ENCODE measurements at regions not wholly inside any gene's neighbourhood (a gene's known extent, or its start where the extent isn't known, plus 50 kb on each side); places are given as distances from the start of the nearest gene placed in this dataset.

DNA sequence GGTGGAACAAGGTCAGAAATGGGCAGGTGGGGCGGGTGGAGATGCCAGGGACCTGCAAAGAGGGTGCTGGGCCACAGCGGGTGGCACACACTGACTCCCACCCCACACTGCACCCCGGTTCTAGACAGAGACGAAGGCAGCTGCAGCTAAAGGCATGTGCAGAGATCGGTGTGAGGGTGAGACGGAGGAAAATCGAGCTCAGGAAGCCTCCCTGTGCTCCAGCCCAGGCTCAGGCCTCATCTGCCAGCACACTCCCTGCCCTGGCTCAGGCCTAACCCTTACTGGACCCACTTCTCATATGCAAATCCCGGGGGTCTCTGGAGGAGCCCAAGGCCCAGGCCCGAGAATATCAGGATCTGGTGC lies 130.8 kb upstream of the PPP1R26 start:
- H3K27me3 Mint-ChIP-seq: peaks cover 8% of the 10 kb centered on the region
- H3K36me3 ChIP-seq (replicated peaks in 1 of 2; ENCODE audit: control extremely low read depth in 1 of 2, control insufficient read depth in 1 of 2, extremely low read depth in 1 of 2, insufficient read depth in 2 of 2, low read length in 1 of 2): no peaks in the 10 kb centered on the region
- ChIA-PET CTCF (no interaction called here), POLR2A (no interaction called here)
- H3K4me1 ChIP-seq (ENCODE audit: control insufficient read depth in 2 of 2, insufficient read depth in 2 of 2, low read length in 2 of 2): no peaks in the 10 kb centered on the region
- no peak overlapping the region for H3K4me3 ChIP-seq (ENCODE audit: control extremely low read depth in 1 of 5, extremely low read depth in 1 of 5, insufficient read depth in 1 of 5, low read depth in 2 of 5, low read length in 4 of 5)
- ATAC-seq (ENCODE audit: low read depth) (no peak), DNase-seq (no peak)
- no peak overlapping the region for H3K9ac ChIP-seq (ENCODE audit: low read length)
- 85% methylated on average over 5 of the region's 9 CpGs for WGBS (ENCODE audit: insufficient coverage)
- H3K9me3 Mint-ChIP-seq (ENCODE audit: insufficient read depth): no peaks in the 10 kb centered on the region
- H3K27ac Mint-ChIP-seq: no peak overlapping the region
- H3K4me3 Mint-ChIP-seq: no peak overlapping the region
- H3K27me3 ChIP-seq (replicated peaks in 1 of 4; ENCODE audit: control extremely low read depth in 1 of 4, control insufficient read depth in 3 of 4, insufficient read depth in 4 of 4, low read length in 3 of 4): peaks cover 0 to 6% (median 0%) of the 10 kb centered on the region in 4 experiments
- intact Hi-C loops (cut with micrococcal nuclease): no loop called here
- TF ChIP-seq, protein P1, sequence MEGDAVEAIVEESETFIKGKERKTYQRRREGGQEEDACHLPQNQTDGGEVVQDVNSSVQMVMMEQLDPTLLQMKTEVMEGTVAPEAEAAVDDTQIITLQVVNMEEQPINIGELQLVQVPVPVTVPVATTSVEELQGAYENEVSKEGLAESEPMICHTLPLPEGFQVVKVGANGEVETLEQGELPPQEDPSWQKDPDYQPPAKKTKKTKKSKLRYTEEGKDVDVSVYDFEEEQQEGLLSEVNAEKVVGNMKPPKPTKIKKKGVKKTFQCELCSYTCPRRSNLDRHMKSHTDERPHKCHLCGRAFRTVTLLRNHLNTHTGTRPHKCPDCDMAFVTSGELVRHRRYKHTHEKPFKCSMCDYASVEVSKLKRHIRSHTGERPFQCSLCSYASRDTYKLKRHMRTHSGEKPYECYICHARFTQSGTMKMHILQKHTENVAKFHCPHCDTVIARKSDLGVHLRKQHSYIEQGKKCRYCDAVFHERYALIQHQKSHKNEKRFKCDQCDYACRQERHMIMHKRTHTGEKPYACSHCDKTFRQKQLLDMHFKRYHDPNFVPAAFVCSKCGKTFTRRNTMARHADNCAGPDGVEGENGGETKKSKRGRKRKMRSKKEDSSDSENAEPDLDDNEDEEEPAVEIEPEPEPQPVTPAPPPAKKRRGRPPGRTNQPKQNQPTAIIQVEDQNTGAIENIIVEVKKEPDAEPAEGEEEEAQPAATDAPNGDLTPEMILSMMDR (IDR thresholded peaks at IDR 0.05): no peak
- TF ChIP-seq EZH2 (IDR thresholded peaks at IDR 0.05; ENCODE audit: borderline replicate concordance, insufficient read depth, low read depth, low read length, poor library complexity, severe bottlenecking): no peak
- no peaks in the 10 kb centered on the region for H4K20me1 ChIP-seq (ENCODE audit: control insufficient read depth, insufficient read depth, low read length, poor library complexity, severe bottlenecking)
- no peak overlapping the region for H3K27ac ChIP-seq (ENCODE audit: low read length in 2 of 2)
- H3K4me1 Mint-ChIP-seq: no peaks in the 10 kb centered on the region
- H3K4me2 ChIP-seq (replicated peaks; ENCODE audit: low read depth, low read length, poor library complexity, severe bottlenecking): no peak overlapping the region
- no peak overlapping the region for H2AFZ ChIP-seq (ENCODE audit: insufficient read depth, low read depth, low read length, poor library complexity, severe bottlenecking)
- no peaks in the 10 kb centered on the region for H3K79me2 ChIP-seq (ENCODE audit: control insufficient read depth, insufficient read depth, low read length)
- H3K9me3 ChIP-seq (ENCODE audit: control extremely low read depth in 1 of 3, control insufficient read depth in 2 of 3, insufficient read depth in 1 of 3, low read length in 2 of 3): peaks cover 0 to 5% (median 0%) of the 10 kb centered on the region in 3 donors

DNA sequence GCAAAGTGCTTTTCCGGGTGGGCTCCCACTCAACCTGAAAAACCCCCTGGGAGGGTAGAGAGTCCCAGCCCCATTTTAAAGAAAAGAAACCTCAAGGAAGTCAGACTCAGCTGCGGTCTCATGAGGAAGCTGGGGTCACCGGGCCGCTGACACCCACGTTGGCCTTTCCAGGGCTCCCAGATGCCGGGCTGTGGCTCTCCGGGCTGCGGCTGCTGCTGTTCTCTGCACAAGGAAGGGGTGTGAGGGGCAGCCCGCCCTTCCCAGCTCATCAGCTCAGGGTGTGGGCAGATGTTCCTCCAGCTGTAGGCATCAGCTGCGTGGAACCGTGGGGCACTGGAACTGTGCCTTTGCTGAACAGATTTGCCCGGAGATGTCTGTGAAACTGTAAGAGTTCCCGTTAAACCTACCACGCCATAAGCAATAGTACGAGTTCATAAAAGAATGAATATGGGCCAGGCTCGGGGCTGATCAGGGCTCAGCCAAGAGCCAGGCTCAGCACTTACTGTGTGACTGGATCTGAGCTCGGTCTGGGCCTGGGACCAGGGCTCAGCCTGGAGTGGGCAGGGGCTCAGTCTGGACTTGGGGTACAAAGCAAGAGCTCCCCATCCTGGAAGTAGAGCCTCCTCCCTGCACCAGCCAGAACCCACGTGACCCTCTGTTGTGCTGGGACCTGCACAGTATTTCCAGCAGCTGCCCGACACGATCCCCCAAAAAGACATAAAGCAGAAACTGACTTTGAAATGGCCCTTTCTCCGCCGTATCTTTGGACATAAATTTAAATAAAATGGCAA lies 130.2 kb upstream of the PPP1R26 start:
- H3K9me3 ChIP-seq (ENCODE audit: control extremely low read depth in 1 of 3, control insufficient read depth in 2 of 3, insufficient read depth in 1 of 3, low read length in 2 of 3): peaks cover 0 to 5% (median 0%) of the 10 kb centered on the region in 3 donors
- intact Hi-C loops (cut with micrococcal nuclease): no loop called here
- no peak for TF ChIP-seq EZH2 (IDR thresholded peaks at IDR 0.05; ENCODE audit: borderline replicate concordance, insufficient read depth, low read depth, low read length, poor library complexity, severe bottlenecking)
- TF ChIP-seq, protein P1 (IDR thresholded peaks at IDR 0.05): no peak

More for the DNA sequence above, 130.2 kb upstream of the PPP1R26 start:
- no peaks in the 10 kb centered on the region for H3K79me2 ChIP-seq (ENCODE audit: control insufficient read depth, insufficient read depth, low read length)
- H3K4me1 ChIP-seq (ENCODE audit: control insufficient read depth in 2 of 2, insufficient read depth in 2 of 2, low read length in 2 of 2): no peaks in the 10 kb centered on the region
- no peak overlapping the region for H3K4me3 ChIP-seq (ENCODE audit: control extremely low read depth in 1 of 5, extremely low read depth in 1 of 5, insufficient read depth in 1 of 5, low read depth in 2 of 5, low read length in 4 of 5)
- Mint-ChIP-seq H3K4me1 (no peaks in the 10 kb centered on the region), H3K4me3 (no peak overlapping the region), H3K27ac (no peak overlapping the region), H3K27me3 (peaks cover 8% of the 10 kb centered on the region), H3K9me3 (ENCODE audit: insufficient read depth) (no peaks in the 10 kb centered on the region)
- CTCF ChIA-PET: no interaction called here
- no peak for DNase-seq
- H3K36me3 ChIP-seq (replicated peaks in 1 of 2; ENCODE audit: control extremely low read depth in 1 of 2, control insufficient read depth in 1 of 2, extremely low read depth in 1 of 2, insufficient read depth in 2 of 2, low read length in 1 of 2): no peaks in the 10 kb centered on the region
- H4K20me1 ChIP-seq (ENCODE audit: control insufficient read depth, insufficient read depth, low read length, poor library complexity, severe bottlenecking): no peaks in the 10 kb centered on the region
- no peak overlapping the region for H3K9ac ChIP-seq (ENCODE audit: low read length)
- peaks cover 0 to 5% (median 0%) of the 10 kb centered on the region in 4 experiments for H3K27me3 ChIP-seq (replicated peaks in 1 of 4; ENCODE audit: control extremely low read depth in 1 of 4, control insufficient read depth in 3 of 4, insufficient read depth in 4 of 4, low read length in 3 of 4)
- POLR2A ChIA-PET: no interaction called here
- H2AFZ ChIP-seq (ENCODE audit: insufficient read depth, low read depth, low read length, poor library complexity, severe bottlenecking): no peak overlapping the region
- ATAC-seq (ENCODE audit: low read depth): no peak
- no peak overlapping the region for H3K27ac ChIP-seq (ENCODE audit: low read length in 2 of 2)
- no peak overlapping the region for H3K4me2 ChIP-seq (replicated peaks; ENCODE audit: low read depth, low read length, poor library complexity, severe bottlenecking)
- whole genome bisulfite sequencing (ENCODE audit: insufficient coverage): 87% methylated on average over 22 of the region's 22 CpGs
